ENCODE measurements at regions not wholly inside any gene's neighbourhood (a gene's known extent, or its start where the extent isn't known, plus 50 kb on each side); places are given as distances from the start of the nearest gene placed in this dataset.

GRCh38 chr10:107732045-107732444 is 567.5 kb upstream of the SORCS1 start:
- H3K9me3 Mint-ChIP-seq: peaks cover 20% of the 10 kb centered on the region
- POLR2A ChIA-PET: no interaction called here
- intact Hi-C loops (cut with micrococcal nuclease): no loop called here
- H3K36me3 Mint-ChIP-seq (ENCODE audit: low read depth): no peaks in the 10 kb centered on the region
- H3K27me3 Mint-ChIP-seq: no peaks in the 10 kb centered on the region
- DNase-seq (no peak), ATAC-seq (ENCODE audit: low read depth) (no peak)
- CTCF ChIA-PET: no interaction called here
- H3K27ac Mint-ChIP-seq: no peak overlapping the region
- H3K4me3 Mint-ChIP-seq: no peak overlapping the region
- TF ChIP-seq CTCF (IDR thresholded peaks at IDR 0.05): no peak
- no peaks in the 10 kb centered on the region for H3K4me1 Mint-ChIP-seq

GRCh38 chr10:107728807-107729206 is 564.3 kb upstream of the SORCS1 start:
- intact Hi-C loops (cut with micrococcal nuclease): no loop called here
- ATAC-seq (ENCODE audit: low read depth): no peak
- CTCF ChIA-PET: no interaction called here
- POLR2A ChIA-PET: no interaction called here
- Mint-ChIP-seq H3K27ac (no peak overlapping the region), H3K27me3 (no peaks in the 10 kb centered on the region), H3K4me1 (no peaks in the 10 kb centered on the region), H3K4me3 (no peak overlapping the region), H3K36me3 (ENCODE audit: low read depth) (no peaks in the 10 kb centered on the region), H3K9me3 (peaks cover 13% of the 10 kb centered on the region)
- TF ChIP-seq CTCF (IDR thresholded peaks at IDR 0.05): no peak
- no peak for DNase-seq

GRCh38 chr10:107727767-107728317 is 563.3 kb upstream of the SORCS1 start:
- H3K4me1 Mint-ChIP-seq: no peaks in the 10 kb centered on the region

GRCh38 chr10:107718864-107719263 is 554.4 kb upstream of the SORCS1 start:
- no peaks in the 10 kb centered on the region for H3K27me3 Mint-ChIP-seq
- H3K36me3 Mint-ChIP-seq (ENCODE audit: low read depth): no peaks in the 10 kb centered on the region
- no peaks in the 10 kb centered on the region for H3K4me1 Mint-ChIP-seq
- H3K9me3 Mint-ChIP-seq: no peaks in the 10 kb centered on the region
- DNase-seq: no peak
- no peak overlapping the region for H3K27ac Mint-ChIP-seq
- POLR2A ChIA-PET: no interaction called here
- CTCF ChIA-PET: no interaction called here
- no peak overlapping the region for H3K4me3 Mint-ChIP-seq
- no peak for TF ChIP-seq CTCF (IDR thresholded peaks at IDR 0.05)
- intact Hi-C loops (cut with micrococcal nuclease): no loop called here
- ATAC-seq (ENCODE audit: low read depth): no peak

More at GRCh38 chr10:107727767-107728317, 563.3 kb upstream of the SORCS1 start:
- ChIA-PET POLR2A (no interaction called here), CTCF (no interaction called here)
- intact Hi-C loops (cut with micrococcal nuclease): no loop called here
- no peaks in the 10 kb centered on the region for H3K36me3 Mint-ChIP-seq (ENCODE audit: low read depth)
- no peaks in the 10 kb centered on the region for H3K27me3 Mint-ChIP-seq
- TF ChIP-seq CTCF (IDR thresholded peaks at IDR 0.05): no peak
- no peak overlapping the region for H3K27ac Mint-ChIP-seq
- ATAC-seq (ENCODE audit: low read depth) (no peak), DNase-seq (no peak)
- no peak overlapping the region for H3K4me3 Mint-ChIP-seq
- peaks cover 7% of the 10 kb centered on the region for H3K9me3 Mint-ChIP-seq

GRCh38 chr10:107717046-107717445 is 552.5 kb upstream of the SORCS1 start:
- POLR2A ChIA-PET: no interaction called here
- H3K4me3 Mint-ChIP-seq: no peak overlapping the region
- no peaks in the 10 kb centered on the region for H3K27me3 Mint-ChIP-seq
- no peak for TF ChIP-seq CTCF (IDR thresholded peaks at IDR 0.05)
- no peak overlapping the region for H3K27ac Mint-ChIP-seq
- intact Hi-C loops (cut with micrococcal nuclease): no loop called here
- no peaks in the 10 kb centered on the region for H3K4me1 Mint-ChIP-seq
- H3K9me3 Mint-ChIP-seq: no peaks in the 10 kb centered on the region
- no peak for ATAC-seq (ENCODE audit: low read depth)
- DNase-seq: no peak
- CTCF ChIA-PET: no interaction called here
- no peaks in the 10 kb centered on the region for H3K36me3 Mint-ChIP-seq (ENCODE audit: low read depth)
